ENCODE measurements at regions not wholly inside any gene's neighbourhood (a gene's known extent, or its start where the extent isn't known, plus 50 kb on each side); places are given as distances from the start of the nearest gene placed in this dataset.

DNA sequence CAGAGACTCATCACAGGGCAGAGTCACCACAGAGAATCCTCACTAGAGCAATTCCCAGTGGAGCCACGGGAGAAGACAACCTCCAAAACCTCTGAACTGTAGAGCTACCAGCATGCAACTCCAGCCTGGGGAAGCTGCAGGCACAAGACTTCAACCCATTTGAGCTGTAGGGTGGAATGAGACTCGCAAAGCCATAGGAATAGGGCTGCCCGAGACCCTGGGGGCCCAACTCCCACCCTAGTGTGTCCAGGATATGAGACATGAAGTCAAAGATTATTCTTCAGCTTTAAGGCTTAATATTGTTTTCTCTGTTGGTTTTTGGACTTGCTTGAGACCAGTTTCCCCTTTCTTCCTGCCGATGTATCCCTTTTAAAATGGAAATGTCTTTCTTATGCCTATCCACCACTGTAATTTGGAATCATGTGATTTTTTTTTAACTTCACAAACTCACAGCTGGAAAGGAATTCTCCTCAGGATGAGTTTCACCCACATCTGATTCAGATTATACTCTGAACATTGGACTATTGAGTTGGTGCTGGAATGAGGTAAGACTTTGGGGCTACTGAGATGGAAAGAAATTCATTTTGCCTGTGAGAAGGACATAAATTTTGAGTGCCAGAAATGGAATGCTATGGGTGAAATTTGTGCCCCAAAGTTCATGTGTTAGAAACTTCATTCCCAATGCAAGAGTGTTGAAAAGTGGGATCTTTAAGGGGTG is 59.6 kb upstream of the ST6GALNAC5 start:
- DNase-seq (ENCODE audit: low read depth): no peak
- H3K4me3 ChIP-seq (ENCODE audit: low read depth, low read length): no peak overlapping the region
- in situ Hi-C loops (cut with HindIII; ENCODE audit: low sequenced_read_pairs): no loop called here
- TF ChIP-seq, protein P1, sequence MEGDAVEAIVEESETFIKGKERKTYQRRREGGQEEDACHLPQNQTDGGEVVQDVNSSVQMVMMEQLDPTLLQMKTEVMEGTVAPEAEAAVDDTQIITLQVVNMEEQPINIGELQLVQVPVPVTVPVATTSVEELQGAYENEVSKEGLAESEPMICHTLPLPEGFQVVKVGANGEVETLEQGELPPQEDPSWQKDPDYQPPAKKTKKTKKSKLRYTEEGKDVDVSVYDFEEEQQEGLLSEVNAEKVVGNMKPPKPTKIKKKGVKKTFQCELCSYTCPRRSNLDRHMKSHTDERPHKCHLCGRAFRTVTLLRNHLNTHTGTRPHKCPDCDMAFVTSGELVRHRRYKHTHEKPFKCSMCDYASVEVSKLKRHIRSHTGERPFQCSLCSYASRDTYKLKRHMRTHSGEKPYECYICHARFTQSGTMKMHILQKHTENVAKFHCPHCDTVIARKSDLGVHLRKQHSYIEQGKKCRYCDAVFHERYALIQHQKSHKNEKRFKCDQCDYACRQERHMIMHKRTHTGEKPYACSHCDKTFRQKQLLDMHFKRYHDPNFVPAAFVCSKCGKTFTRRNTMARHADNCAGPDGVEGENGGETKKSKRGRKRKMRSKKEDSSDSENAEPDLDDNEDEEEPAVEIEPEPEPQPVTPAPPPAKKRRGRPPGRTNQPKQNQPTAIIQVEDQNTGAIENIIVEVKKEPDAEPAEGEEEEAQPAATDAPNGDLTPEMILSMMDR (IDR thresholded peaks at IDR 0.05; ENCODE audit: low read depth, low read length, missing control alignments): no peak
